Central memory CD8-positive, alpha-beta T cell (primary cell): ENCODE measurements at regions not wholly inside any gene's neighbourhood (a gene's known extent, or its start where the extent isn't known, plus 50 kb on each side); places are given as distances from the start of the nearest gene placed in this dataset.

Source experiments
- ATAC-seq: fragments of 150-1000 bp; cut with Tn5 transposase; replicated peaks from 2 replicates; pipeline ENCODE4 v1.10.0; 2022; ENCODE audit warnings: mild to moderate bottlenecking, moderate FRiP score, moderate number of reproducible peaks; ENCODE audit not compliant: poor library complexity, severe bottlenecking; ENCODE audit errors: extremely low read depth
- DNase-seq, 2 donors: peaks; one replicate each; pipeline ENCODE4 v3.0.0; 2021; ENCODE audit warnings: low spot score in 2 of 2
- H3K27ac Mint-ChIP-seq: one replicate; pipeline ENCODE4 v1.8.0; 2022; ENCODE audit warnings: low read depth, mild to moderate bottlenecking, moderate library complexity, mixed read lengths
- H3K27me3 Mint-ChIP-seq: one replicate; pipeline ENCODE4 v1.8.0; 2022; ENCODE audit warnings: mixed read lengths
- H3K36me3 Mint-ChIP-seq: one replicate; pipeline ENCODE4 v1.8.0; 2022; ENCODE audit warnings: mild to moderate bottlenecking, moderate library complexity, mixed read lengths; ENCODE audit not compliant: insufficient read depth
- H3K4me1 Mint-ChIP-seq: one replicate; pipeline ENCODE4 v1.8.0; 2022; ENCODE audit warnings: mixed read lengths
- H3K4me3 Mint-ChIP-seq: one replicate; pipeline ENCODE4 v1.8.0; 2022; ENCODE audit warnings: mild to moderate bottlenecking, moderate library complexity, mixed read lengths
- H3K9me3 Mint-ChIP-seq: one replicate; pipeline ENCODE4 v1.8.0; 2022; ENCODE audit warnings: mixed read lengths

- Mint-ChIP-seq H3K4me3 (no peak overlapping the region), H3K27me3 (peaks cover 7% of the 10 kb centered on the region), H3K27ac (no peak overlapping the region), H3K36me3 (no peaks in the 10 kb centered on the region), H3K4me1 (no peaks in the 10 kb centered on the region), H3K9me3 (peaks cover 21% of the 10 kb centered on the region)
- DNase-seq (no peak), ATAC-seq (no peak)
Measured at GRCh38 chr10:25661632-25662031, 272.4 kb upstream of the MYO3A start.

DNA sequence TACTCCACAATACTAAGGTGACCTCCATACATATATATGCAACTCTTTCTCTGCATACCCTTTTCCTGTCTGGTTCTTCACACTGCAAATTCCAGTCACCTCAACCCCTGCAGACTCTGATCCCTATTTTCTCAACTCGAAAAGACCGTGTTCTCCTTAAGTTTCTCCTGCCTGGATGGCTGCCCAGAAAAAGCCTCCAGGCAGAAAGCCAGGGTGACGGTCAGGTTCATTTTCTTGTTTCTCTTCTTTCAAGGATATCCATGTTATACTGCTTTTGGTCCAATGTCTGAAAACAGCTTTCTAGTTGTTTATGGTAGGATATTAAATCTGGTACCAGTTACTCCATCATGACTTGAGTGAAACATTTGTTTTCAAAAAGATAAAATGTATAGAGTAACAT is 267.8 kb upstream of the MYO3A start:
- no peak for ATAC-seq
- H3K27ac Mint-ChIP-seq: no peak overlapping the region
- no peaks in the 10 kb centered on the region for H3K36me3 Mint-ChIP-seq
- H3K4me1 Mint-ChIP-seq: no peaks in the 10 kb centered on the region
- peaks cover 11% of the 10 kb centered on the region for H3K9me3 Mint-ChIP-seq
- no peak overlapping the region for H3K4me3 Mint-ChIP-seq
- peaks cover 7% of the 10 kb centered on the region for H3K27me3 Mint-ChIP-seq
- no peak for DNase-seq

GRCh38 chr10:25675204-25675603 is 258.8 kb upstream of the MYO3A start:
- no peak for DNase-seq
- Mint-ChIP-seq H3K4me1 (no peaks in the 10 kb centered on the region), H3K9me3 (peaks cover 7% of the 10 kb centered on the region), H3K27me3 (no peaks in the 10 kb centered on the region), H3K27ac (no peak overlapping the region), H3K4me3 (no peak overlapping the region), H3K36me3 (no peaks in the 10 kb centered on the region)
- ATAC-seq: no peak

GRCh38 chr10:25675615-25676014 is 258.4 kb upstream of the MYO3A start:
- Mint-ChIP-seq H3K27ac (no peak overlapping the region), H3K9me3 (peaks cover 7% of the 10 kb centered on the region), H3K4me3 (no peak overlapping the region), H3K36me3 (no peaks in the 10 kb centered on the region), H3K4me1 (no peaks in the 10 kb centered on the region), H3K27me3 (no peaks in the 10 kb centered on the region)
- DNase-seq: no peak
- ATAC-seq: no peak

GRCh38 chr10:25678220-25678619 is 255.8 kb upstream of the MYO3A start:
- no peak for ATAC-seq
- no peak overlapping the region for H3K27ac Mint-ChIP-seq
- DNase-seq: no peak
- no peaks in the 10 kb centered on the region for H3K27me3 Mint-ChIP-seq
- no peaks in the 10 kb centered on the region for H3K4me1 Mint-ChIP-seq
- H3K9me3 Mint-ChIP-seq: peaks cover 7% of the 10 kb centered on the region
- no peak overlapping the region for H3K4me3 Mint-ChIP-seq
- no peaks in the 10 kb centered on the region for H3K36me3 Mint-ChIP-seq

GRCh38 chr10:25678666-25679065 is 255.4 kb upstream of the MYO3A start:
- no peaks in the 10 kb centered on the region for H3K36me3 Mint-ChIP-seq
- no peaks in the 10 kb centered on the region for H3K4me1 Mint-ChIP-seq
- DNase-seq (no peak), ATAC-seq (no peak)
- no peak overlapping the region for H3K4me3 Mint-ChIP-seq
- peaks cover 7% of the 10 kb centered on the region for H3K9me3 Mint-ChIP-seq
- H3K27ac Mint-ChIP-seq: no peak overlapping the region
- no peaks in the 10 kb centered on the region for H3K27me3 Mint-ChIP-seq

DNA sequence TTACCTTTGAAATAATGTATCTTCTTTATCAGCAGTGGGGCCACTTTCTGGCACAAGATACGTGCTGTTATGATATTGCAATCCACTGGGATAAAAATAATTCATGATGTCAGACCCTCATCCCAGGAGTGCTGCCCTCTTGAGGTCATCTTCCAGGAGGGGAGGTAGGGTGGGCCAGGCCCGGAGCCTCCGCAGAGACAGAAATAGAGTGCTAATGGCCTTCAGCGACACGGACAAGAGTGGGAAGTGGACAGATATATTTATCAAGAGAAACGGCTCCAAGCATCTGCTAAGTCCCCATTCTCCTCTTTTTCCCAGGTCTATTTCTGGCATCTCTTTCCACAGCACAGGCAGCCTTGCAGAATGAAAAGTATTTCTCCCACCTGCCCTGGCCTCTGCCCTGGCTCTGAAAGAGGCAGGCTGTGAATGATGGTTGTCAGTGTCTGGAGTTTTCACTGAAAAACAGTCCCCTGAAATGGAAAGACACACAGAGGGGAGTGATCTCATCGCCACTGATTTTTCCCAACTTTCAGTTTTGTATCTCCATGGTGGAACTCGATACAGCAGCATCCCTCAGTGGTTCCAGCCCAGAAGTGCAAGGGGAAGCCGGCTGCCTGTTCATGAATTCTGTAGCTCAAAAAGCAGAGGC is 251.7 kb upstream of the MYO3A start:
- Mint-ChIP-seq H3K4me1 (no peaks in the 10 kb centered on the region), H3K27me3 (no peaks in the 10 kb centered on the region), H3K36me3 (no peaks in the 10 kb centered on the region), H3K4me3 (no peak overlapping the region), H3K9me3 (no peaks in the 10 kb centered on the region), H3K27ac (no peak overlapping the region)
- DNase-seq (no peak), ATAC-seq (no peak)

DNA sequence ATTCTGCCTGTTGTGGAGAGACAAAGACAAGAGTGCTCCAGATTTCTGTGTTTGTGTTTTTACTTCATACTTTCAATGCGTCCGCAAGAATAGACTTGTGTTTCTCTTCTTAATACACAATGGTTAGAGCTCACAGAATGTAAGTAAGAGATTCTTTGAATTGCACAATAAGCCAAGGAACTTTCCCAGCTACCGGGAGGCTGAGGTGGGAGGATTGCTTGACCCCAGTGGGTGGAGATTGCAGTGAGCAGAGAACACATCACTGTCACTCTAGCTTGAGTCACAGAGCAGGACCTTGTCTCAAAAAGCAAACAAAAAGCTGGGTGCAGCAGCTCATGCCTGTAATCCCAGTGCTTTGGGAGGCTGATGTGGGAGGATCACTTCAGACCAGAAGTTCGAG is 250.7 kb upstream of the MYO3A start:
- Mint-ChIP-seq H3K36me3 (no peaks in the 10 kb centered on the region), H3K27ac (no peak overlapping the region), H3K27me3 (no peaks in the 10 kb centered on the region), H3K4me3 (no peak overlapping the region), H3K9me3 (no peaks in the 10 kb centered on the region), H3K4me1 (no peaks in the 10 kb centered on the region)
- no peak for ATAC-seq
- no peak for DNase-seq

DNA sequence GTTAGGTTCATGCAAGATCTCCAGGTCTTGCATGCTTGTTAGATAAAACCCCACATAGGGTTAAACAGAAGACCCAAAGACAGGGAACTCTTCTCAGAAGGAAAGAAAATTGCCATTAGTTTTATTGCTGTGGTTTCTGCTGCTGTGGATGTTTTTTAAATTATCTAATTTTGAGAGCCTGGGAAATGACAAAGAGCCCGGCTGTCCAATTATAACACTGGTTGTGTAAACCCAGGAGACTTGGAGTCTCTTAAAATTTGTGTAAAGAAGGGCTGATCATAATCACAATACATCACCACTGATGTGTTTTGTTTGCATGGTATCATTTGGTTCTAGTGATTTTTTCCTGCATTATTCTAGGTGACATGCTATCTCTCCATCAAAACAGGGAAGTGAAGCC is 246.5 kb upstream of the MYO3A start:
- H3K4me3 Mint-ChIP-seq: no peak overlapping the region
- no peaks in the 10 kb centered on the region for H3K27me3 Mint-ChIP-seq
- no peaks in the 10 kb centered on the region for H3K36me3 Mint-ChIP-seq
- no peaks in the 10 kb centered on the region for H3K4me1 Mint-ChIP-seq
- DNase-seq (no peak), ATAC-seq (no peak)
- H3K9me3 Mint-ChIP-seq: no peaks in the 10 kb centered on the region
- H3K27ac Mint-ChIP-seq: no peak overlapping the region

DNA sequence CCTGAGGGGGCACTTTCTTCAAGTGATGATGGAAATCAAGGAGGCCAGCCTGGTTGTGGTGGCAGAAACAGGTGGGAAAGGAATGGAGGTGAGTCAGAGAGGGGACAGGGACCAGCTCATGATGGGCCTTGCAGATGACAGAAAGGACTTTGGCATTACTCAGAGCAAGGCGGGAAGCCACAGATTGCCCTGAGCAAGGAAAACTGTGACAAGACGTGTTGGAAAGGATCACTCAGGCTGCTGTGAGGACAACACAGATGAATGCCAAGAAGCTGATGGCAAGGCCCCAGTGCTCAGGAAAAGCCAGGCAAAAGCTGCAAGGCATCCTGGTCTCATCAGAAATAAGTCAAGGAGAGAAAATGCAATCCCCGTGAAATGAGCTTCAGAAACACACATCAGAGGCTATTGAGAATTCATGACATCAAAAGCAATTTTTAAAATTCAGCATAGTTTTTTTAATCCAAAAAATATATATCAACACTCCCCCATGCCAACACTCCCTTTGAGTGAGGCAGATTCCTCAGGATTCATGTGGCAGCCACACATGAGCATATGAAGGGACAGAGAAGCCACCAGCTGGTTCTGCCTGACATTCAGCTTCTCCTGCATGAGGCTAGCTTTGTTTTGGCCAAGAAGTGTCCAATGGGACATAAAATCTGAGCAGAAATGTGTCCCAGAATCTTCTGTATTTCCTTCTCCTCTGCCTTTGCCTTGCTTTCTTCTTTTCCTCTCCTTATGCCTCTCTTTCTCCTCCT is 244.5 kb upstream of the MYO3A start:
- Mint-ChIP-seq H3K9me3 (no peaks in the 10 kb centered on the region), H3K36me3 (no peaks in the 10 kb centered on the region), H3K4me1 (no peaks in the 10 kb centered on the region), H3K27me3 (no peaks in the 10 kb centered on the region), H3K27ac (no peak overlapping the region), H3K4me3 (no peak overlapping the region)
- ATAC-seq (no peak), DNase-seq (no peak)

DNA sequence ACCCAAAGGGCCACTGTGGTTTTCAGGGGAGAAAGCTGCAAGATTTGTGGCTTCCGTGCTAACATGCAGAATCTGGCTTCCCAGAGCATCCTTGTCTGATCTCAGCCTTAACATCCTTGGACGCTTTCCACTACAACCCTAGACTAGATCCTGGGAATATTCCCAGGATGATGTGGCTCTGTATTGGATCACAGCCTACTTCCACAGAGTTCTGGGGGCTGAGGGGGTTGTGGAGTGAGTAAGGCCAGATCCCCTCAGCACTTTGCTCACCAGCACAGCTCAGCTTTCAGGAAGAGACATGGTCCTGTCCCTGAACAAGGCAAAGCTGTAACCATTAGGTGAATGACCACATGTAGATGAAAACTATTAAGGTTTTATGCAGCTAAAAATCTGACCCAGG is 241.3 kb upstream of the MYO3A start:
- peaks cover 6% of the 10 kb centered on the region for H3K9me3 Mint-ChIP-seq
- H3K4me3 Mint-ChIP-seq: no peak overlapping the region
- no peak for DNase-seq
- no peak overlapping the region for H3K27ac Mint-ChIP-seq
- peaks cover 15% of the 10 kb centered on the region for H3K27me3 Mint-ChIP-seq
- no peaks in the 10 kb centered on the region for H3K4me1 Mint-ChIP-seq
- ATAC-seq: no peak
- H3K36me3 Mint-ChIP-seq: no peaks in the 10 kb centered on the region

DNA sequence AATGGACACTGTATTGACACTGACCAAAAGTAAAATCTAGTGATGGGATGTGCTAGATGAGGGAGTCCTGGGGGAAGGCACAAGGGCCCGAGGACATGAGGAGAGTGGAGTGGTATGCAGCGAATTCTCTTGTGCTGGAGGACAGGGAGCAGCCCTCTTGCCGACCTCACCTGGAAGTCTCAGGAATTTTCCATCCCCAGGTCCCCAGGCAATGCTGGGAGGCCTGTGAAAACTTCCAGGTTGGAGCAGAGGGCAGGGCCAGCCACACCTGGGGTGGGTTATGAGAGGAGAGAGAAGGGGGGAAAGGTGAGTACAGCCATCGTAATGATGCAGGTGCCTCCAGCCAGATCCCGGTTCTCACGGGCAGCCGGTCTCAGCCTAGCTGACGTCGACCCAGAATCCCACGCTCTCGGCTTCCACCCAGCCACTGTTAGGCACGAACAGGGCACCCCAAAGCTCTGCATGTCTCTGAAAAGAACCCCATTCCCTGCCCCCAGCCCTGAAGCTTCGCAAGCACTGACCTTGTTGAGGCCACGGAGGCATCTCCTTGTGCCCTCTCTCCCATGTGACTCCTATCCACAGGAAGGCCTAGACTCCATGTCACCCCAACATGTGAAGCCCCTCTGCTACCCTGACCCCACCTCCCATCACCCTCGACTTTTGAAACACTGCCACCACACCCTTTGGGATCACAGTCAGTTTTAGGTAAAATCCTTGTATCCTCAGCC is 239.7 kb upstream of the MYO3A start:
- peaks cover 6% of the 10 kb centered on the region for H3K9me3 Mint-ChIP-seq
- ATAC-seq: no peak
- no peaks in the 10 kb centered on the region for H3K4me1 Mint-ChIP-seq
- no peaks in the 10 kb centered on the region for H3K36me3 Mint-ChIP-seq
- H3K27me3 Mint-ChIP-seq: peaks cover 15% of the 10 kb centered on the region
- H3K4me3 Mint-ChIP-seq: no peak overlapping the region
- H3K27ac Mint-ChIP-seq: no peak overlapping the region
- DNase-seq: no peak

DNA sequence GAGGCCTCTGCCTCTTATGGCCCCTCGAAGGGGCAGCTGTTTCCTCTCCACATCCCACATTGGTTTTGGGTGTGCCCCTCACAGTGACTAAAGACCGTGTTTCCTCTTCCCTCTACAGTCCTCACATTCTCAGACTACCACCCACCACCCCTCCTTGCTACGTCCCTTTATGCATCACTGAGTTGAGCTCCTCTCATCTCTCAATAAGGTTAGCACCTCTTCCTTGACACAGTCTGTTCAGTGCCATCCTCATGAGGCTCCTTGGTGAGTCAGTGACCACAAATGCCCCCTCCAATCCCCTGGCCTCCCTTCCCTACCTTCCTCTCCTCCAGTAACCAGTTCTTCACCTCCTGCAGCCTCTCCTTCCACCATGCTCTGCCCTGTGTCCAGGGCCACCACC is 239.1 kb upstream of the MYO3A start:
- DNase-seq (no peak), ATAC-seq (no peak)
- Mint-ChIP-seq H3K27ac (no peak overlapping the region), H3K4me3 (no peak overlapping the region), H3K36me3 (no peaks in the 10 kb centered on the region), H3K4me1 (no peaks in the 10 kb centered on the region), H3K9me3 (peaks cover 6% of the 10 kb centered on the region), H3K27me3 (peaks cover 15% of the 10 kb centered on the region)
